ENCODE measurements at regions not wholly inside any gene's neighbourhood (a gene's known extent, or its start where the extent isn't known, plus 50 kb on each side); places are given as distances from the start of the nearest gene placed in this dataset.

DNA sequence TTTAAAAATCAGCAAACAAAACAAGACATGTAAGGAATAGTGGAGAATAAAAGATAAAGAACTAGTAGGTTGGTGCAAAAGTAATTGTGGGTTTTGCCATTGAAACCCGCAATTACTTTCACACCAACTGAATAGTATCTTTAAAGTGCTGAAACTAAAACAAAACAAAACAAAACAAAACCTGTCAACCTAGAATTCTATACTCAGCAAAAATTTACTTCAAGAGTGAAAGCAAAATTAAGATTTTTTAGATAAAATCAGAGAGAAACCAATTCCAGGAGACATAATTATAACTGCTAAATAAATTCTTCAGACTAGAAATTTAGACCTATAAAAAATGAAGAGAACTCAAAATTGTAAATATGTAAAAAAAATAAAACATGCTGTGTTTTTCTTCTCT is 114.0 kb upstream of the TSPAN2 start:
- FAIRE-seq = no peak

DNA sequence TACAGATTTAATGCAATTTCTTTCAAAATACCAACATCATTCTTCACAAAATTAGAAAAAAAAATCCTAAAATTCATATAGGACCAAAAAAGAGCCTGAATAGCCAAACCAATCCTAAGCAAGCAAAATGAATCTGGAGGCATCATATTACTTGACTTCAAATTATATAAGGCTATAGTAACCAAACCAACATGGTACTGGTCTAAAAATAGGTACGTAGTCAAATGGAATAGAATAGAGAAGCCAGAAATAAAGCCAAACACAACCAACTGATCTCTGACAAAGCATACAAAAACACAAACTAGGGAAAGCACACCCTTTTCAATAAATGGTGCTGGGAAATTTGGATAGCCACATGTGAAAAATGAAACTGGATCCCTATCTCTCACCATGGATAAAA is 112.3 kb upstream of the TSPAN2 start:
- FAIRE-seq = no peak

DNA sequence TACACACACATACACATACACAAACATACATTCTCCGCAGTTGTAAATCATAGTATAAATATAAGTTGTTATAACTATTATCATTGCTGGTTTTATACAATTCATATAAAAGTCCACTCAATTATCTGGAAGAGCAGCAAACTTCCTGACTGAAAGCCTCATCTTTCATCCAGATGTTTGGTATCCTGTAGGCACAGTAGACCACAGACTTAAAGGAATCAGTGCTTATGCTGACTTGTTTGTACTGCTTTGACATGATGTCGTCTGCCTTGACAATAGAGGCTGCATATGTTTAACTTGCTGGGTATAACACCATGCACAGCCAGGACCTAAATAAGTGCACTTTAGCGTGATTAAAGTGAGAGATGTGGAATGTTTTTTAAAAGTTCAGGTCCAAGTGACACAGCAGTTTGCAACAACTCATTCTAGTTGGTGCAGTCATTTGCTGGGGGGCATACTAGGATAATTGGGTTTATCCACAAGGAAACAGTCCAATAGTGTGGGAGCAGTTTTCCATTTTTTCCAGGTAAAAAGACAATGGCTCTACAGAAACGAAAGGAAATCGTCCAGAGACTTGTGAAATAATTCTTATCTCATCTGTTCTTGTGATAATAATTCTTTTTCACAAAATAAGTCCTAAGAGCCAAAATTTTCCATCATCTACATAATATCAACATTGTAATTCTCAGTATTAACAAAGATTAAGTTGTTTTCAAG is 110.3 kb upstream of the TSPAN2 start:
- FAIRE-seq = no peak

DNA sequence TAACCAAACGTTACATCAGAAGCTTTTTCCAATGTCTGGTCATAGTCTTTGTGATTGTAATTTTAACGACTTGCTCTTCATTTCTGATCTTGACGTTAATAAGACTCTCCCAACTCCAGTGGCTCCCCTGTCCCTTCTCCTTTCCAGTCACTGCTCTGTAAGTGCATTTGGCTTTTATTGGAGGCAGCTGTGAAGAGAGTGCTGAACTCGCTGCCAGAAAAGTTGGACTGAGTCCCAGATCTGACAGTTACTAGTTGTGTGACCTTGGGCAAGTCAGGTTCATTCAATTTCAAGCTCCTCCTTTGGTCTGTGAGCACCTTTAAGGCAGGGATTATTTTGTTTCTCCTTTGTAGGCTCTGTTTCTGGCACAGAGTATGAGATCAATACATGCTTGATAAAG is 109.6 kb upstream of the TSPAN2 start:
- FAIRE-seq = no peak

DNA sequence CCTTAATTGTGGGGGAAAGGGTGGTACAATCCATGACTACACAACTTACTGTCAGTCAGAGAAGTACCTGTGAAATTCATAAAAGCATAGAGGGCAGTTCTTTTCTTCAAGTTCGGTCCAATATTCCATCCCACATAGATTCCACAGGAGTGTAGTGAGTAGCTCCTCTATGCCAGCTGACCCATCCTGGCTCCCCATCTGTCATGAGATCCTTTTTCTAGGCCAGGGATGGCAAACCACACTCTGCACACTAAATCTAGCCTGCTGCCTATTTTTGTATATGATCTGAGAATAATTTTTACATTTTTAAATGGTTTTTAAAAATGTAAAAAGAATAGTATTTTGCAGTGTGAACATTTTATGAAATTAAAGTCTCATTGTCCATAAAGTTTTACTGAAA is 107.0 kb upstream of the TSPAN2 start:
- no peak for FAIRE-seq

DNA sequence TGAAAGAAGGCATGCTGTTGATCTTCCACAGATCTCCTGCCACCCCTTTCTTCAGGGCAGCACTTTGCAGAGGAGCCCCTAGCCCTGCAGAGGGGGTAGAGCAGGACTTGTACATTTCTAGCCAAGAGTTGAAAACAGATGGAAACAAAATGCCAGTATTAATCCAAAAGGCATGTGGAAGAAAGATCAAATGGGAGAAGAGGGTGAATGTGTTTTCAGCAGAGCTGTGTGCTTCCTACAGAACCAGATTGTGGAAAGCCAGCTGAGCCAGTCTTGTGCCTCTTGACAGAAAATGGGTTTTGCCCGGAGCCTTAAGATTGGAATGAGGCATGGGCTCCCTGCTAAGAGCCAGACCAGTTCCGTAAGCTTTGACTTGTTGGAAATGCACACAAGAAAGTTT is 105.2 kb upstream of the TSPAN2 start:
- FAIRE-seq = no peak

DNA sequence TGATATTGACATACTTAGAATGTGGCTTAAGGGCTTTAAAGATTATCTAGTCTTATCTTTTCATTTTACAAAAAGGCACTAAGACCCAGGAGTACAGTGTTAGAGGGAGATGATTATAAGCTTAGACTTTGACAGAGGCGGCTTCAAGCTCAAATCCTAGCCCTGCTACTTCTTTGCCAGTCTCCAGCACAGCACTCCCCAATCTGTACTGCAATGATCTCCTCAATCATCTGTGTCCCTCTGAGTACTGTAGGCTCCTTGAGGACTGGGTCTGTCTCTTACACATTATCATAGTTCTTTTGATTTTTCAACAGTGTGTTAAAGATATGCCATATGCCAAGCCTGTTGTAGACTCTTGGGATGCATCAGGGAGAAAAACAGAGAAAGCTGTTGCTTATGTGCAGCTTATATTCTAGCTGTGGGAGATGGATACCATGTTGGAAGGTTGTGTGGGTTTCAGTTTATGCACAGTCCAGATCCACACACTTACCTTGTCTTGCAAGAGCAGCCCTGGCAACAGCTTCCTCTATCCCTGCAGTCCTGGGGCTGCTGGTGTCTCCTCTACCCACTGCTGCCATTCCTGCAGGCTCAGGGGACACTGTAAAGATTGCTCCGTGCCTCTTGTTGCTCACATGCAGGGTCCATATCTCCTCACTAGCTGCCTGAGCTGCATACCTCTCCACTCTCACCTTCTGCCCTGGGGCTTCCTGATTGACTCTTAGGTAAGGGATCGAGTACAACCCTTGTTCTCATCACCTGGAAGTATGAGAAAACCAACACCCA is 103.9 kb upstream of the TSPAN2 start:
- no peak for FAIRE-seq

DNA sequence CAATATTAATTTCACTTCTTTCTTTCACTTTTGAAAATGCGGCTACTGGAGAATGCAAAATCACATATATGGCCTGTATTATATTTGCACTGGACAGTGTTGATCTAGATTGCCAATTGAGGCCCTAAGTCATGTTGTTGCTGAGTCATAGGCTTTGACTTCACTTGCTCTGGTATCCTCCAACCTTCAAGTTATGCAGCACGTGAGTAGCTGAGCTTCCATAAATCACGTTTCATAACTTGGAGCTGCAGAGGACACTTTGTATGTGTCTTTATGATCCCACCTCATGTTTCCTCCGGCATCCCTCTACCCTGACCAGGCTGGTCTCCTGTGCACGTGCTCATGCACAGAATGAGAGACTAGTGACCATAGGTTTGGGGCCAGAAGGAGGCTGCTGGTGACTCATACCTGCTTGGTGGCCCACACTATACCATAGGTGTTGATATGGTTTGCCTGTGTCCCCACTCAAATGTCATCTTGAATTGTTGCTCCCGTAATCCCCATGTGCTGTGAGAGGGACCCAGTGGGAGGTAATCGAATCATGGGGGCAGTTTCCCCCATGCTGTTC is 103.0 kb upstream of the TSPAN2 start:
- no peak for FAIRE-seq

DNA sequence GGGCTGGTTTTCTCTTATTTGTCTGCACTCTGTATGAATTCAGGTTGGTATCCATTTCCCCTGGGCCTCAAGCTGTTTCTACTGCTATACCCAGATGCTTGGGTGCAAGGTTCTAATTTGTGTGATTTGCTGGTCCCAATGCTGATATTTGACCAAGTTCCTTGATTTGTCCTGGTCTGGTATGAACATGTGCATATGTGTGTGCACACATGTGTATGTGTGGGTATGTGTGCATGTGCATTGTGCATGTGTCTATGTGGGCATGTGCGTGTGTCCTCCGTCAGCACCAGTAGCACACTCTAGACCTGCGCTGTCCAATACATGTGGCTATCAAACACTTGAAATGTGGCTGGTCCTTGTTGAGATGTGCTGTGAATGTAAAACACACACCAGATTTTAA is 102.4 kb upstream of the TSPAN2 start:
- no peak for FAIRE-seq

DNA sequence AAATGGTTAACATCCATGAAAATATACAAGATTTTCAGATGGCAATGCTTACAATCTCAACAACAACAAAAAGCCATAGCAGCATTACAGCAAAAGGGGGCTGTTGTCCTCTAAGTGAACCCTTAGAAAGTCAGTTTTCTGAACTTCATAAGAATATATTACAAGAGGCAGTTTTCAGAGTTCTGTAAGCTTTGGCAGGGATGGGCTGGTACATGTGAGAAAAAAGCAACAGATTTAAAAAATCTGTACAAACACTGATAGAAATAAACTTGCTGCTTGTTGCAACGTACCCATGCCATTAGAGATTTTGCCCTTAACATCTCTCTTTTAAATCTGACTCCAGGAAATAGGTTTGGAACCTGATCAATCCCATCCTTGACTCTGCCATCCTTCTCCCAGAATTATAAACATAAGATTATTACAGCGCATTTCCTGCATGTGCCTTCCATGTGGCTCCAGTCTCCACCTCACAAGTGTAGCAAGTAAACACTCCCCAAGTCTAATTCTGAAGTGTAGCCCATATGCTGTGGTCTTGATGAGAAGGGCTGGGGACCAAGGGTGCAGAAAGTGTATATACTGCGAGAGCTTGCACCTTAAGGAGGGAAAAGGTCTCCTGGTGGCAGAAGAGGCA is 101.4 kb upstream of the TSPAN2 start:
- no peak for FAIRE-seq

DNA sequence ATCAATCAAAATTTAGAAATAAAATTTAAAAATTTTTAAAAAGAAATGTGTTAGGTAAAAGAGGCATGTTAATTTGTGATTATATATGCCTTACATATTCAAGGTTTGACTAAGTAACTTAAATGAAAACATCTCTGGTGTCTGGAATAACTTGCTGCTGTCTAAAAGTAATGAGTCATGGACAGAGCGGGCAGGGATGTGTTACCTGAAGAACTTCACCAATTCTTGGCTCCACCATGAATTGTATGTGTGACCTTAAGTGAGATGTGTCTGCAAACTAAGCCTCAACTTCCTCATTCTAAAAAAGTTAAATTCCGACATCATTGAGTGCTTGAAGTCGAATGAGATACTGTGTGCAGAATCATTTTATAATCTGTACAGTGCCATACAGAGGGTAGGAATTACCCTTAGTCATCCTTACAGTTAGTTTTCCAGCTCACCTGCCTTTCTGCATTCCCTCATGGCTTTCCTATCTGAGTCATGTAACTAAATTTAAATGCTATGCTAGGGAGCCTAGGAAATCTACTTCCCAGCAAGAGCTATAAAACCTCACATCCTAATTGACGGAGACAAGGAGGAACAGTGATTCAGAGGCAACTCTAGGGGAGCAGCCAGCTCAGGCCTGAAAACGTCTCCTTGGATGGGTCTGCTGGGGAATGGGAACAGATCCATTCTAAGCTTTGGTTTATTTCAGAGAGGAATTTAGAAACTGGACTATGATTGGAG is 100.7 kb upstream of the TSPAN2 start:
- no peak for FAIRE-seq

DNA sequence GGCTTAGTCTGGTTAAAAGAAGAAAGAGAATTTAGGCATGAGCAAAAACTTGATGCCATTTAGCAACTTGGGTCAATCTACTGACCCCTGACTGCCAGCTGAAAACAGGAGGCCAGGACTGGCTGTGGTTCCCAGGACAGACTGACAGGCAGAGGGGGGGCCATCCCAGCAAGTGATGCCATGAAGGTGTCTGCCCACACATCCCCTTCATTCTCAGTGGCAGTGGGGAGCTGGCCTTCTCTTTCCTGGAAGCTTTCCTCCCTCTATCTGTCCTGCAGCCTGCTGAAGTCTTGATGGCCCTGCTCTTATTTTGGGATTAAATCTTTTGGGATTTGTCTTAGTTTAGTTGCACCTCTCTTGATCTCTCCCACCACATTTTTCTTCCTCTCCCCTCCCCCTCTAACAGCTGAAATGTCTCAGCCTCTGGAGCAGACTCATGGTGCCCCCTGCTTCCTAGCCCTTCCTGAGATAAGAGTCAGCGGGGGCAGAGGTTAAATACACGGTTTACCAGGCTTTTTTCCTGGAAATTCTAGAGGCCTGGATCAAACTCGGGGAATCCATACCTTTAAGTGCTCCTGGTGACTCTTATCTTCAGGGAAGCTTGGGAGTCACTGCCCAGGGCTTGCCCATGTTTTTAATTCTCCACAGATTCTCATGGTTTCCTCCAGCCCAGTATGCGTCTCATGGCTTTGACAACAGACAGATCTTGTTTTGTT is 99.5 kb upstream of the TSPAN2 start:
- FAIRE-seq = no peak

DNA sequence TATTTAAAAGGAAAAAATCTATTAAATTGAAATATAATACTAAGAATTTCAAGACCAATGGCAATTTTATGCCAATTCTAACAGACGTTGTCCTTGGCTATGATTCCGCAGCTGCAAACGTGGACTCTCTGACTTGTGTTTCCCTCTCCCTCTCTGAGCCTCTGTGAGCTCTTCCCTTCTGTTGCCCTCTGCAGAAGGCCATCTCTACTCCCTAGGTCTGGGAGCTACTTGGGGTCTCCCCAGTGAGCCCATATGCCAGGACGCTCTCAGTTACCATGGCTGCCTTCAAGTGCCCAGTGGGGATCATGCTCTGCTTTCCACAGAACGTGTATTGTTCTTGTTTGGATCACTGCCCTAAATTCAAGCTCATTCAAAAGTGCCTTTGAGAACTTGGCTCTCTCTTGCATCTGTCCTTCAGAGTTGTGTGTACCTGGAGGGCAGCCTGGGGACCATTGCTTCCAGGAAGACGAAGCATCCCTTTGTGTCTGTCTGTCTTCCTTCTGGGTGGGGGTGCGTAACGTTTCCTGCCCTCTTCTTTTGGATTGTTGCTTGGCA is 97.5 kb upstream of the TSPAN2 start:
- no peak for FAIRE-seq

DNA sequence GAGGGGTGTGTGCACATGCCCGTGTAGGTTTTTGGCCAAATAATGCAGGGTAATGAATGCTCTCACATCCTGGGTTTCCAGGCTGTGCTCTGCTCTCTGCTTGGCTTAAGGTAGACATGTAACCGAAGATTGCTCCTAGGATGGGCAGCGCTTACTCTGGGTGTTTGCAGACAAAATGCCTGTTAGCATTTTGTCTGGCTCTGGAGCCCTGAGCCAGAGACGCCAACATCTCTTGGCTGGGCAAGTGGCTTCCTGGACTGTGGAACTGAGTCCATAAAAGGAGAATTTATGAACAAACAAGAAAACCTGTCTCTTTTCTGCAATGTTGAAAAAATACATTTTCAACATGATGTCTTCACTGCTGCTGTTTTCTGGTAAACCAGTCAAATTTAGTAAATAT is 96.0 kb upstream of the TSPAN2 start:
- FAIRE-seq = no peak

DNA sequence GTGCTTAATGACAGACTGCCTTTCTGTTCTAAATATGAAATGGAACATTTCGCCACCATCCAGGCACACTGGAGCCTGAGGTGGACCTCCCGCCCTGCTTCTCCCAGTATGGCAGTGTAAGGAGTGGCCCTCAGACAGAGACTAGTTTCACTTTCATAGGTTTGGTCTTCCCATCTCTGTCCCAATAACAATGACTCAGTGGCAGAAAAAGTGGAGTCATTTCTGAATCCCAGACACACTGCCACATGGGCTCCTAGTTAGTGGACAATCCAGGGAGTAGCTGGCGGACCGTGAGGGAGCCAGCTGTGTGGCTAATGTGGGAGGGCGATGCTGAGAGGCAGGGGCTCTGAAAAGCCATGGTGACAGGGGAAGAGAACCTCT is 95.6 kb upstream of the TSPAN2 start:
- FAIRE-seq = no peak

DNA sequence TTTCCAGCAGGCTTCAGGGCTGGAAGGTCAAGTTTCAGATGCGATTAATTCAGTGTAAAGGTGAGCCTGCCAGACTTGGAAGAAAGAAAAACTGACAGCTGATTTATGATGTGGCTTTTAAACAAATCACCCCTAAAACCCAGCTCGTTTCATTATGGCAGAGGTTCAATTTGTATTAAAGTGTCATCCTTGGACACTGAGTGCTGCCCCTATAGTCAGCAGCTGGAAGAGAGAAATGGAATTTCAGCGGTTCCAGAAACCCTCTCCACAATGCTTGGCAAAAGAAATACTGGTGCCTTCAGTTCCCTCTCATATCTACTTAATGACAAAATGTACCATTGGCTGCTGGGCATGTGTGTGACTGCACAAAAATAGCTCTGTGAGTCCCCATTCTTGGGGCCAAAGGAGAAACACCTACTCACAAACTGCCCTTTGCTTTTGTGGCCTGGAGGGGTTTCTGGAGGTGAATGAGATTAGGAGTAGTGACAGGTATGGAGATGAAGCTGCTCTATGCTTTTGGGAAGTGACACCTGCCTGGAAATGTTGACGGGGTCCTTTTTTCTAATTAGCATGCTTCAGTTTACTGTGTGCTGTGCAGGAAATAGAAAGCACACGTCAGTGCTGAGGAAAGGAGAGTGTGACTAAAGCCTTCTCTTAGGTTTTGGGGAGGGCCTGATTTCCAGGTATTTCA is 95.1 kb upstream of the TSPAN2 start:
- no peak for FAIRE-seq

DNA sequence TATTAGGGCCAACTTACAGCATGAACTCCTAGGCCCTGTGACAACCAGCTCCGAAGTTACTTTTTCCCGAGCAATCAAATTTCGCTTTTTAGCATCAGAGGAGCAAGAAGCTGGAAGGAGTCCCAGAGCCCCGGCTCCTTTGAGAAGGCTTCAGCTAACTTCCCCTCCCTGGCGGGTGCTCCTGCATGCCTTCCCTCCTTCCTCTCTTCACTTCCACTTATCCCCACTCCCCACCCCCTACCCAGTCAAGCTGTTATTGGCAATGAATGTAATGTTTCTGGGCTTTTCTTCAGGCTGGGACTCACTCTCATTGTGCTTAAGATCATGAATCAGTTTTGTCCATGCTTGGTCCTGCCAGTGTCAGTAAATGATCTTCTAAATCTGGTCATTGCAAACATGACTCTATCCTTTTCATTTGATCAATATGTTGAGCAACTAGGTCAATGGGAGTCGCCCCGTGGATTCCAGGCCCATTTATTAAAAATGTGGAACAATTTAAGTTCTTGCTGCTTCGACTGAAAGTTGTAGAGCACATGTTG is 94.5 kb upstream of the TSPAN2 start:
- FAIRE-seq = no peak

DNA sequence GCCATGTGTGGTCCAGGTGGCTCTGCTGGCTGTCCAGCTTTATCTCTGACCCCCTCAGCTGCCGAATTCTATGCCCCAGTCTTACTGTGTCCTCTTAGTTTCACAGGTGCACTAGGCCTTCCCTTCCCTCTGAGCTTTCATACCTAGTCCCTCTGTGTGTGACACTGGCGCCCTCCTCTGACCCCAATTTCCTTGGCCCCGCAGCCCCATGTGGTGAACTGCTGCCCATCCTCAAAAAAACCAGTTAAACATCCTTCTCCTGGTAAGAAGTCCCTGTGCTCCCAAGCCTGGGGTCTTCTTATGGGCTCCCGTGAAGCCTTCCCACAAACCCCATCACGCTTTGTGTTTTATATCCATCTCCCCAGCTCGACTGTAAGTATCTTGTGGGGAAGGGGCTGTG is 93.9 kb upstream of the TSPAN2 start:
- FAIRE-seq = no peak

DNA sequence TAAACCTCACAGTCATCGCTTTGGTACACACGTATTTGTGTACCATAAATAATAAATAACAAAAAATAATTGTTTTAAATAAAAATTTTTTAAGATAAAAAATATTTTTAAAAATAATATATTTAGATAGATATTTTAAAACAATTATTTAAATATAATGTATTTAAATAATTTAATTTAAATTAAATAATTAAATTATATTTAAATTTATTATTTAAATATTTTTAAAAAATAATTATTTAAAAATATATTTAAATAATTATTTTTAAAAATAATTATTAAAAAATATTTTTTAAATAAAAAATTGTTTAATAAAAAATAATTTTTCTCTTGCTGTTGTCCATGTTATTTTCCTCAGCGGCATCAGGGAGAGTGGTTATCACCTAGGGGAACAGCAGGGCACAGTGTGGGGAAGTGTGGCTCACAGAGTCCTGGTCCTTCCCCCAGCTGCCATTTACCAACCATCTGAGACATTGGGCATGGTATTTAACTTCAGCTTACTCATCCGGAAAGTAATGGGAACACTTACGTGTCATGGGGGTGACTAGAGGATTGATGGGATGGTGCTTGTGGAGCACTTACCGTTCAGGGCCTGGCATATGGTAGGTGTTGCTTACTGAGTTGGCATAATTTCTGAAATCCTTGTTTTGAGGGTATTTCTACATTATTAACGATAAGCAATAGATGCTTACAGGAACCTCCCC is 92.9 kb upstream of the TSPAN2 start:
- FAIRE-seq = peak; percentile 98

DNA sequence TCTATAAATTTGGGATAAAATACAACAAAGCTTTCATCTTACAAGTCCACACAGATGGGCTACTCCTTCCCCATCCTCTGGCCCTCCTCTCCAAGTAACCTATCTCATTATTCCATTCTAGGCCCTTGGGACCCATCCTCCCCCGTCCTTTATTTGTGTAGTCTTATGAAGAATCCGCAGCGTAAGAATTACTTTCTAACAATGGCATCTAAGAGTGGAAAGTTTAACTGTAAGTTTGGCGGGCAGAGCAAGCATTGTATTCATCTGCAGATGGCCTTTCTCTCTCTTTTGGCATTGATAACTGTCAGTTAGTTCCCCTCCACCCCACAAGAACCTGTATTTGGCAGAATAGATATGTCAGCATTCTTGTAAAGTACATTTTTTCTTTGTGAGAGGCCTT is 91.9 kb upstream of the TSPAN2 start:
- FAIRE-seq = no peak
